ENCODE measurements at regions not wholly inside any gene's neighbourhood (a gene's known extent, or its start where the extent isn't known, plus 50 kb on each side); places are given as distances from the start of the nearest gene placed in this dataset.

DNA sequence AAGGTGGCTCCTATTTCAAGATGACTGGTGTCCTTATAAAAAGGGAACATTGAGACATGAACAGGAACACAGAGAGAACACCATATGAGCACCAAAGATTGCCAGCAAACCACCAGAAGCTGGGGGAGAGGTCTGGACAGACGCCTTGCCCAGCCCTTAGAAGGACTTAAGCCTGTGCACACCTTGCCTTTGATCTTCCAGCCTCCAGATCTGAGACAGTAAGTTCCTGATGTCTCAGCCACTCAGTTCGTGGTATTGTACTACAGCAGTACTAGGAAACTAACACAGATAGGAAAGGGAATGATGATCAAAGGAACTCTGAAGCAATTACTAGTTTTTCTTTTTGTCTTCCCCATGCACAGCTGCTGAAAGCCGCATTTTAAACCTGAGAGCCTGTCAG is 137.3 kb upstream of the FHL2 start:
- TF ChIP-seq, protein P1, sequence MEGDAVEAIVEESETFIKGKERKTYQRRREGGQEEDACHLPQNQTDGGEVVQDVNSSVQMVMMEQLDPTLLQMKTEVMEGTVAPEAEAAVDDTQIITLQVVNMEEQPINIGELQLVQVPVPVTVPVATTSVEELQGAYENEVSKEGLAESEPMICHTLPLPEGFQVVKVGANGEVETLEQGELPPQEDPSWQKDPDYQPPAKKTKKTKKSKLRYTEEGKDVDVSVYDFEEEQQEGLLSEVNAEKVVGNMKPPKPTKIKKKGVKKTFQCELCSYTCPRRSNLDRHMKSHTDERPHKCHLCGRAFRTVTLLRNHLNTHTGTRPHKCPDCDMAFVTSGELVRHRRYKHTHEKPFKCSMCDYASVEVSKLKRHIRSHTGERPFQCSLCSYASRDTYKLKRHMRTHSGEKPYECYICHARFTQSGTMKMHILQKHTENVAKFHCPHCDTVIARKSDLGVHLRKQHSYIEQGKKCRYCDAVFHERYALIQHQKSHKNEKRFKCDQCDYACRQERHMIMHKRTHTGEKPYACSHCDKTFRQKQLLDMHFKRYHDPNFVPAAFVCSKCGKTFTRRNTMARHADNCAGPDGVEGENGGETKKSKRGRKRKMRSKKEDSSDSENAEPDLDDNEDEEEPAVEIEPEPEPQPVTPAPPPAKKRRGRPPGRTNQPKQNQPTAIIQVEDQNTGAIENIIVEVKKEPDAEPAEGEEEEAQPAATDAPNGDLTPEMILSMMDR (IDR thresholded peaks at IDR 0.05), result no peak
- TF ChIP-seq EZH2 (IDR thresholded peaks at IDR 0.05), result no peak
